ENCODE measurements at regions not wholly inside any gene's neighbourhood (a gene's known extent, or its start where the extent isn't known, plus 50 kb on each side); places are given as distances from the start of the nearest gene placed in this dataset.

GRCh38 chr2:155062922-155063258 is 364.4 kb downstream of the KCNJ3 start:
- TF ChIP-seq CTCF (IDR thresholded peaks at IDR 0.05) (no peak), CBX2 (IDR thresholded peaks at IDR 0.05; ENCODE audit: borderline replicate concordance, low read depth) (no peak), HDAC2 (IDR thresholded peaks at IDR 0.05) (no peak), MYC (IDR thresholded peaks at IDR 0.05; ENCODE audit: borderline replicate concordance, low read length) (no peak), RAD21 (conservative IDR thresholded peaks at IDR 0.05 in 1 of 2, IDR thresholded peaks at IDR 0.05 in 1 of 2) (no peak), RNF2 (IDR thresholded peaks at IDR 0.05; ENCODE audit: borderline replicate concordance, low read depth) (no peak), POLR2A (IDR thresholded peaks at IDR 0.05; ENCODE audit: low read length) (no peak), HMGXB4 (CRISPR knock-in tag; IDR thresholded peaks at IDR 0.05; ENCODE audit: borderline replicate concordance) (no peak), USF2 (IDR thresholded peaks at IDR 0.05) (no peak), CBX8 (IDR thresholded peaks at IDR 0.05) (no peak), EP300 (IDR thresholded peaks at IDR 0.05) (no peak), RFX5 (IDR thresholded peaks at IDR 0.05) (no peak)

All from A549 (cell line).